Hepatocyte (in vitro differentiated cells): ENCODE measurements at regions not wholly inside any gene's neighbourhood (a gene's known extent, or its start where the extent isn't known, plus 50 kb on each side); places are given as distances from the start of the nearest gene placed in this dataset.

ENCODE experiments used
- DNase-seq: peaks from one replicate; pipeline ENCODE4 v3.0.0-alpha.2; 2016; ENCODE audit warnings: low spot score
- H2AFZ ChIP-seq: fragments of 200-600 bp; sonication (generic); 2 replicates; pipeline ENCODE4 v1.6.0; 2016; ENCODE audit warnings: antibody characterized with exemption, mild to moderate bottlenecking
- H3K27ac ChIP-seq: fragments of 200-600 bp; sonication (generic); 2 replicates; pipeline ENCODE4 v1.5.1; 2016; ENCODE audit warnings: mild to moderate bottlenecking
- H3K27me3 ChIP-seq: fragments of 200-600 bp; sonication (generic); 2 replicates; pipeline ENCODE4 v1.6.1; 2016
- H3K36me3 ChIP-seq: fragments of 200-600 bp; sonication (generic); replicated peaks from 2 replicates; pipeline ENCODE4 v1.5.1; 2016; ENCODE audit warnings: low read depth; ENCODE audit not compliant: insufficient read depth
- H3K4me1 ChIP-seq: fragments of 200-600 bp; sonication (generic); 2 replicates; pipeline ENCODE4 v1.5.1; 2016; ENCODE audit warnings: mild to moderate bottlenecking, moderate library complexity; ENCODE audit not compliant: insufficient read depth
- H3K4me2 ChIP-seq: fragments of 200-600 bp; sonication (generic); 2 replicates; pipeline ENCODE4 v1.6.0; 2016
- H3K4me3 ChIP-seq: fragments of 200-600 bp; sonication (generic); 2 replicates; pipeline ENCODE4 v1.5.1; 2016; ENCODE audit warnings: mild to moderate bottlenecking
- H3K79me2 ChIP-seq: fragments of 200-600 bp; sonication (generic); 2 replicates; pipeline ENCODE4 v1.6.0; 2017; ENCODE audit warnings: mild to moderate bottlenecking
- H3K9me2 ChIP-seq: fragments of 200-600 bp; sonication (generic); replicated peaks from 2 replicates; pipeline ENCODE4 v1.6.0; 2017; ENCODE audit warnings: mild to moderate bottlenecking; ENCODE audit not compliant: insufficient read depth
- H3K9me3 ChIP-seq: fragments of 200-600 bp; sonication (generic); 2 replicates; pipeline ENCODE4 v1.5.1; 2016; ENCODE audit warnings: low read depth, mild to moderate bottlenecking
- H4K20me1 ChIP-seq: fragments of 200-600 bp; sonication (generic); 2 replicates; pipeline ENCODE4 v1.6.0; 2016; ENCODE audit warnings: mild to moderate bottlenecking; ENCODE audit not compliant: insufficient read depth, poor library complexity, severe bottlenecking
- EZH2 ChIP-seq: fragments of 200-600 bp; sonication (generic); IDR thresholded peaks from 2 replicates; pipeline ENCODE4 v1.6.1; 2016; ENCODE audit warnings: antibody characterized with exemption, mild to moderate bottlenecking, borderline replicate concordance
- EZH2phosphoT487 ChIP-seq: fragments of 200-600 bp; sonication (generic); IDR thresholded peaks from one replicate; pipeline ENCODE4 v1.6.1; 2018; ENCODE audit warnings: antibody characterized with exemption, mild to moderate bottlenecking, low read depth, moderate library complexity; ENCODE audit not compliant: unreplicated experiment, severe bottlenecking
- WGBS: methylation state at CpG from one replicate; pipeline ENCODE4 v1.1.6; 2016; ENCODE audit warnings: low lambda C conversion rate; ENCODE audit errors: missing lambda C conversion rate; 5-methylcytosine and 5-hydroxymethylcytosine counted together
- TF ChIP-seq, protein P1 (sequence below): fragments of 200-600 bp; sonication (generic); IDR thresholded peaks from 2 replicates; pipeline ENCODE4 v1.5.1; 2016; ENCODE audit warnings: antibody characterized with exemption, mild to moderate bottlenecking; ENCODE audit not compliant: poor library complexity

GRCh38 chr5:54848581-54848980, 136.8 kb downstream of the ESM1 start:
- Histone ChIP-seq H3K79me2 (no peaks in the 10 kb centered on the region), H4K20me1 (no peaks in the 10 kb centered on the region), H2AFZ (no peak overlapping the region), H3K9me2 (no peaks in the 10 kb centered on the region), H3K27me3 (no peaks in the 10 kb centered on the region), H3K9me3 (no peaks in the 10 kb centered on the region), H3K27ac (no peak overlapping the region), H3K36me3 (no peaks in the 10 kb centered on the region), H3K4me1 (peaks cover 3% of the 10 kb centered on the region), H3K4me2 (no peak overlapping the region), H3K4me3 (no peak overlapping the region)
- WGBS, result 81% methylated on average over 5 of the region's 5 CpGs
- no peak for DNase-seq
- TF ChIP-seq EZH2phosphoT487 (no peak), EZH2 (no peak)
- TF ChIP-seq, protein P1, sequence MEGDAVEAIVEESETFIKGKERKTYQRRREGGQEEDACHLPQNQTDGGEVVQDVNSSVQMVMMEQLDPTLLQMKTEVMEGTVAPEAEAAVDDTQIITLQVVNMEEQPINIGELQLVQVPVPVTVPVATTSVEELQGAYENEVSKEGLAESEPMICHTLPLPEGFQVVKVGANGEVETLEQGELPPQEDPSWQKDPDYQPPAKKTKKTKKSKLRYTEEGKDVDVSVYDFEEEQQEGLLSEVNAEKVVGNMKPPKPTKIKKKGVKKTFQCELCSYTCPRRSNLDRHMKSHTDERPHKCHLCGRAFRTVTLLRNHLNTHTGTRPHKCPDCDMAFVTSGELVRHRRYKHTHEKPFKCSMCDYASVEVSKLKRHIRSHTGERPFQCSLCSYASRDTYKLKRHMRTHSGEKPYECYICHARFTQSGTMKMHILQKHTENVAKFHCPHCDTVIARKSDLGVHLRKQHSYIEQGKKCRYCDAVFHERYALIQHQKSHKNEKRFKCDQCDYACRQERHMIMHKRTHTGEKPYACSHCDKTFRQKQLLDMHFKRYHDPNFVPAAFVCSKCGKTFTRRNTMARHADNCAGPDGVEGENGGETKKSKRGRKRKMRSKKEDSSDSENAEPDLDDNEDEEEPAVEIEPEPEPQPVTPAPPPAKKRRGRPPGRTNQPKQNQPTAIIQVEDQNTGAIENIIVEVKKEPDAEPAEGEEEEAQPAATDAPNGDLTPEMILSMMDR, result no peak

GRCh38 chr5:54845567-54845941, 139.8 kb downstream of the ESM1 start:
- 33% methylated on average over 3 of the region's 3 CpGs for WGBS

GRCh38 chr5:54844905-54845566, 140.4 kb downstream of the ESM1 start:
- H3K27ac ChIP-seq, result peak overlapping the region; percentile 43

More at GRCh38 chr5:54845567-54845941, 139.8 kb downstream of the ESM1 start:
- Histone ChIP-seq H3K9me3 (no peaks in the 10 kb centered on the region), H4K20me1 (no peaks in the 10 kb centered on the region), H3K4me2 (no peak overlapping the region), H3K79me2 (no peaks in the 10 kb centered on the region), H3K4me1 (peaks cover 3% of the 10 kb centered on the region), H3K27me3 (no peaks in the 10 kb centered on the region), H3K27ac (no peak overlapping the region), H3K4me3 (no peak overlapping the region), H3K36me3 (no peaks in the 10 kb centered on the region), H2AFZ (no peak overlapping the region), H3K9me2 (no peaks in the 10 kb centered on the region)
- TF ChIP-seq EZH2phosphoT487 (no peak), EZH2 (no peak)
- TF ChIP-seq, protein P1, result no peak
- peak; percentile 41 for DNase-seq

More at GRCh38 chr5:54844905-54845566, 140.4 kb downstream of the ESM1 start:
- no peaks in the 10 kb centered on the region for H3K9me3 ChIP-seq
- no peaks in the 10 kb centered on the region for H4K20me1 ChIP-seq
- H3K4me2 ChIP-seq, result peak overlapping the region; percentile 57
- H3K9me2 ChIP-seq, result no peaks in the 10 kb centered on the region
- no peaks in the 10 kb centered on the region for H3K79me2 ChIP-seq
- H3K36me3 ChIP-seq, result no peaks in the 10 kb centered on the region
- 34% methylated on average over 6 of the region's 6 CpGs for WGBS
- no peaks in the 10 kb centered on the region for H3K27me3 ChIP-seq
- TF ChIP-seq, protein P1, result peak; percentile 79
- no peak for TF ChIP-seq EZH2
- H2AFZ ChIP-seq, result peak overlapping the region; percentile 37
- no peak overlapping the region for H3K4me3 ChIP-seq
- DNase-seq, result peak; percentile 69
- peaks cover 3% of the 10 kb centered on the region for H3K4me1 ChIP-seq
